GM19238 (cell line): ENCODE measurements at regions not wholly inside any gene's neighbourhood (a gene's known extent, or its start where the extent isn't known, plus 50 kb on each side); places are given as distances from the start of the nearest gene placed in this dataset.

Source experiments
- DNase-seq: peaks from one replicate; pipeline ENCODE4 v3.0.0; 2011; ENCODE audit warnings: low spot score; ENCODE audit not compliant: insufficient read length

DNA sequence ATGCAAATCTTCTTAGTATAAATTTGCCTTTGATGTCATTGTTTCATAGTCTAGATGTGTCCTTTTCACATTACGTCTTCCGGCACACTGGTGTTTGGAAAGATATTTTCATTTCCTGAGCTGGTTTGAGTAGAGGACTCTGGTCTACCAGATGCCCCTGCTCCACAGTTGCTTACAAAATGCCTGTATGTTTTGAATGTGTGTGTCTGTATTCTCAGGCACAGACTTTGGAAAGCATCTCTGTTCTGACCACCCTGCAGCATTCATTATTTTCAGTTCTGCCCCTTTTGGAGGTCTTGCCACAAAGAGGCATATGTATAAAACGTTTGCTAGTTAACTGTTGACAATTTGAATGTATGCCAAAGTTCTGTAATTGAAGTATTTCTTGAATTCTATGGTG, 236.0 kb upstream of the GOLIM4 start:
- no peak for DNase-seq

DNA sequence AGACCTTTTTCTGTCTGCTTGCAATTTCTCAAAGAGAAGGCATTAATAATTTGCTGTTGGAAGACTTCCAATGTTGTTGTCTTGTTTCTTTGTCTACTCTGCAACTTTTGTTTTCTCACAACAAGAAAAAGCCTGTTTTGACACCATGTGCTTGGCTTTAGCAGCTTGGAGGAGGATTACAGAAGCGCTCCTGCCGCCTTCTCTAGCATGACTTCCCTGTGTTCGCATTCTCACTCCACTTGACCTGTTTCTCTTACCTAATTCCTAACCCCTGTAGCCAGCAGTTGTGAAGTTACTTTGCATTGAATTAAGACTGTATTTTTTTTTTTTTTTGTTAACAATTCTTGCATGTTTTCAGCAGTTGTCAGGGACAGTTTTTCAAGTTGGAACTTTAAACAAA, 235.3 kb upstream of the GOLIM4 start:
- DNase-seq, result no peak

DNA sequence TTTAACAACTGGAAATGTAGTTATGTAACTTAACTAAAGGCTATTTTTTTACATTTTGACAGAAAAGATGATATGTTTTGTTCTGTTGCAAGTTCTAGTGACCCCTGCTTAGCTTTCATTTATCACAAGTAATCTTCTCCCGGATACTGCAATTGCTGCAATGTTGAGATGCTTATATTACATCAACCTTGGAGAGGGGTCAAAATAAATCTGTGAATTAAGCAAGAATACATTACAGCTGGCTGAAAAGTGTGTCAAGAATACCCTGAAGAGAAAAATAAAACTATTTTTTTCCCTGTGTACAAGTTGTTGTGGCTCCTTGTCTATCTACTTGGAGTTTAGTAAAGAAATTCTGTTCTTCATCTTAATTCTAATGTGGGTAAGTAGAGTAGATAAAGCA, 232.1 kb upstream of the GOLIM4 start:
- no peak for DNase-seq

DNA sequence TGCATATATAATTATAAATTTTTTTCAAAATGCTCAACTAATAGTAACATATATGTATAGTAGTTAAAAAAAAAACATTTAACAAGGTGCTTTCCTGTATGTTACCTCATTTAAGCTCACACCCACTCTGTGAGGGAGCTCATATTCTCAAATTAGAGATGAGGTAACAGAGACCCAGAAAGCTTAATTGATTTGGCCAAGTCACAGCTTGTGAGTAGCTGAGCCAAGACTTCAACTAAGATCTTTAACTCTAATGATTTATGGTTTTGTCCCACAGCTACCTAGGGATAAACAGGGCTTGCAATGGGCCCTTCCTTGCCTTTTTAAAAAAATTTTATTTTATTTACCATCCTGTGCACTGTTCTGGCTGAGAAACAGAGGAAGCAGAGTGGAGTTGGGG, 230.0 kb upstream of the GOLIM4 start:
- no peak for DNase-seq

DNA sequence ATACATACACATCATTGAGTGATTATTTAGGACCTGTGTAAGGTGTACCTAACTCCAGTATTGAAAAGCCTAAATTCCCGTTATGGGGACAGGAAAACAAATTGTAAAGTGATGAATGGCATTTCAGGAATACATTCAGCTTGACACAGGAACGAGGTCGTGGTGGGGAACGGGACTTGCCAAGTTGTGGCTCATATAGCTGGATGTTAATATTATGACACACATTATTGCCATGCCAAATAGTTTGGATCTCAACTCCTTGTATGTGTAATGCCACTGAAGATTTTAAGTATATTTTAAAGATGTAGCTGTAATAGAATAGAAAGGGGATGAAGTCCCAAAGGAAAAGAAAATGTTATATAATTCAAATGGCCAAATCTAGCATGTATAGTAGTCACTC, 227.2 kb upstream of the GOLIM4 start:
- DNase-seq, result no peak

DNA sequence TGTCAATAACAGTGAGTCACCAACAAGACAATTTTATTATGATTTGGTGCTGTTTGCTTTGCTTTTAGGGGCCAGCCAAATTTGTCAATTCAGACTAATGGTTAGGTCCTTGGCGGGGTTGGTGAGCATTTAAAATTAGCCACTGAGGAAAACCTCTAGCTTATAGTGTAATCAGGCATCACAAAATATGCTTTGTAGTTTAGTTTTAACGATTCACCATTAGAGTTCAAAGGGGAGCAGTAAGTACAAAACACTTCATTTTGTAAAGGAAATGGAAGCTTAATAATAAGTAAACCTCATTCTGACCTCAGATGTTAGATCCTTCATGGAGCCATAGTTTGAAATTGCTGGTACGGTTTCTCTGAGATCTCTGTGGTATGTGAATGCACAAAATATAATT, 218.4 kb upstream of the GOLIM4 start:
- no peak for DNase-seq

DNA sequence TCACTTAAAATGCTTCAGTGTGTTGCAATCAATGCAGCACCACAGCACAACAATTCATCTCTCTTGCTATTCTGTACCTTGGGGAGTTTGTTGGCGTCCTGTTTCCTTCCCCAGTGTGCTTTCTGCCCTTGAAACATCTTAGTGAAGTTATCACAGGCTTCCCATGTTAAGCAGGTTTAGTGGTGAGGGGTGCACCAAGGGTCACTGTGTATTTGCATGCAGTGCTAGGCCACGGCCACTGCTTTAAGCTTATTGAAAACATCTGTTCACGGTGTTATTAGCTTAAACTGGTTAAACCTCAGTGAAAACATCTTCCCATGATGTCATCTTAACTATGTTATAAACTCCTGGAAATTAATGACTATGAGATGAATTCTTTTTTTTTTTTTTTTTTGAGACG, 217.3 kb upstream of the GOLIM4 start:
- no peak for DNase-seq

DNA sequence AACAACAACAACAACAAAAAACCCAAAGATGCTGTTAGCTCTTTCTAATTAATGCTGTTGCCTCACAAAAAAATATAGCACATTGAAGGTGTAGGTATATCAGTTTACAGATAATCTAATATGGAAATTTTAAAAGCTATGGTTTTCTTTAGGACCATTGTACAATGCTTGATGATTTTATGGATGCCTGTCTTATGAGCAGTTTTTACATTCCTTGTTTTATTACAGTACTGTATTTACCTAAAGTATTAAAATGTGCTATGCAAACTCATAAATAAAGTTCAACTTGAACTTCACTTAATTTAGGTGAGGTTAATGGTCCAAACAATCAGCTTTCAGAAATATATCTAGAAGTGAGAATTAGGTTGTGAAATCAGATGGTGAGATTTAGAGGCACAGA, 212.2 kb upstream of the GOLIM4 start:
- no peak for DNase-seq

DNA sequence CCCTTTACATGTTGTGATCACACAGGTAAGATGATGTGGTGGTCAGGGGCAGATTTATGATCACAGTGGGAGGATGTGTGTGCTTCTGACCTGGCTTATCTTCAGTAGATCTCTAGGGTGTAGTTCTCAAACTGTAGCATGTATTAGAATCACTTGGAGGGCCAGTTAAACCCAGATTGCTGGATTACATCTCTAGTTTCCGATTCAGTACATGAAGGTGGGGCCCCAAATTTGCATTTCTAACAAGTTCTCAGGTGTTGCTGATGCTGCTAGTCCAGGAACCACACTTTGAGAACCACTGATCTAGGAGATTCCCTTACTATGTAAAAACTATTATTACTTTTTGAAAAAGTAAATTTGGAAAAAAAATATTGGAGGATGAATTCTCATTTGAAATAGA, 199.3 kb upstream of the GOLIM4 start:
- DNase-seq, result no peak

DNA sequence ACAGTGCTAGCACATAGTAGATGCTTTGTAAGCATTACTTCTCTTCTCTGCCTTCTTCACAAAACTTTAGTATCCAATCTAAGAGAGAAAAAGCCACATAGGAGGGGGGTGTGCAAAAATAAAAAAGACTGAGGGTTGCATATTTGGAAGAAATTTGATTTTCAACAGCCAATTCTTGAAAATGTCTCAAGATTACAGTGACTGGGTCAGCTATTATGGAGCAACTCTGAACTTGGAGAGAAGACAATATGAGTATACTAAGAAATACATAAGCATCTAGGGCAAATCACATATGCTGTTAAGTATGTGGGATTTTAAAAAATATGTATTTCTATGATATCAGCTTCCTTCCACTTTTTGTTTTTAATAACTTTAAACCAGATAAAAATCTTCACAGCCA, 196.6 kb upstream of the GOLIM4 start:
- no peak for DNase-seq

DNA sequence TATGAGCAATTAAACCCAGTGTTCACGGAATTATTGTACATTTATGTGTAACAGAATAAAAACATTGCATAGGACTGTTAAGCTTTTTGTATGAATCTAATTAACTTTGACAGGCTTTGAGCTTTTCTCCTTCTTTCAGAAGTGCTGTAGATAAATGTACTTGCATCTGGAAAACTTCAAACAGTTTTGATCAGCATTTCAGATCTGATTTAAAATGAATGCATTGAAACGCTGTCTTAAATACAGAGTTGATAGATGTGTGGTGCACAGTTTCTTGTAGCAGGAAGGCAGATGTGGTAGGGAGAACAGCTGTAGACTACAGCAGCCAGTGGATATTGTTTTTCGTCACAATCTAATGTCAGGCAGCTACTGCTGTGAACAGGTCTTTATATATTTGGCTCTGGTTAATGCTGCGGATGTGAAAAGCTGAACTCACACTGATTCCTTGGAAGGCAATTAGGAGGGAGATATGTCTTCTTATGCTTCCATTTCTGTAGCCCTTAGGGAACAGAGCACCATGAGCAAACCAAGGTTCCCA, 193.8 kb upstream of the GOLIM4 start:
- no peak for DNase-seq

DNA sequence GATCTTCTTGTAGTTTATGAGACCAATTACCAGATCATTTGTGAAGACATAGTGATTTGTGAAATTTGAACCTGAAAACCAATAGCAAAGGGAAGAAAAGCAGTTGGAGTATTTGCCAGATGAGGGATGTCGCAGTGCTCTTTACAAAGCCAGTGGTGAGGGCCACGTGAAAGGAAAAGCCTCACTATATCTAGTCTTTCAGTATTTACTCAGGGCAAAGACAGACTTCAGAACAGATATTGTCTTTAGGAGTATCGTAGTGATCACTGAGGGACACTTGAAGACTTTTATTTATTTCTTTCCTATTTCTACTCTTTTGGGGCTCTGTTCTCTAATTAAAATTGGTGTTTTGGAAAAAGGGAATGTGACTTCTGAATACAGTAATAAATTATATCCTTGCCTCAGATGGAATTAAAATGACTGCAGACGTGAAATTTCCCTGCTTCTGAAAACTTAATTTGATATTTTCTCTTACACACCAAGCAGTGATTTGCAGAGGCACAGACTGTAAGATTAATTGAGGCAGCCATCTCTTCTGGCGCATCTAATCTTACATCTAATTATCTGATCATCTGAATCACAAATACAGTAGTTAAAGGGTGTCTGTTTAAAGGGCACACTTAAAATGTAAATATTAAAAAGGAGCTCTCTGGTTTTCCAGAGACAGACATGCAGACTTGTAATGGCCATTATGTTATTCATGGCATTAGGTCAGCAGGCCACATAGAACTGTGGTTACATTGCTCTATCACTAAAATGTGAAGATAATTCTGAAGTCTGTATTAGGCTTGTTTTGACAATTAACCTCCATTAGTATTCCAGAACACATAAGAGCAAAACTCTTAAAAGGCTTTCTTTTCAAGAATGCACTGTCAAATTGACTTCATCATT, 193.0 kb upstream of the GOLIM4 start:
- DNase-seq, result no peak

DNA sequence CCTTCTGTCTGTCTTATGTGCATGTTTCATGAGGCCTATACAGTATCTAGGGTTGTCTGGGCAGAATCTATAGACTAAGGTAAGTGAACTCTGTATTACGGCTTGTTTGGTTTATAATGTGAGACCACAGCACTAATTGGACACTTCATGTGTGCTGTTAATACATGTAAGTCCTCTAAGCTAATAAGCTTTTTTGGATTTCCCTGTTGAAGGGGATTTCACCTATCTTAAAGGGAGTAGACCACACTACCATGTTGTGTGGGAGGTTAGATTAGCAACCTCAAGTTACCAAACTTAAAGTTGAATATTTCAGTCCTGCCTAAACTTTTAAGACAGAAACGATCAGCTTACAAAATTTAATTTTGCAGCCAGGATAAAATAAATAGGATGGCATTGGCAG, 189.8 kb upstream of the GOLIM4 start:
- DNase-seq, result no peak

DNA sequence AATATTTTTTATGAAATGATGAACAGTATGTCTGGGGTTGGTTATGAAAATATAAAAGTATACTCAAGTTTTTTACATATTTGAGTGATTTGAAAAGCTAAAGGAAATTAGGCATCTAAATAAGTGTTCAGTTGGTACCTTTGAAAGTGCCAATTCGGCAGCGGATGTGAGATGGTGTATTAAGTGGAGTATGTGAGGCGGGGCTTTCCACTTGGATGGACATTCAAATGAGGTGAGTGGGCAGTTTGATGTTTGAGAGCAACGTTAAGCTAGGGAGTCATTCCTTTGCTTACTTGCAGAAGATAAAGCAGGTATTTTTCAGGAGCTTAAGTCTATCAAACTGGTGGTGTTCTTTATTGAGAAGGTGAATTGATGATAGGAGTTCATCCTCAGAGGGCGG, 189.0 kb upstream of the GOLIM4 start:
- DNase-seq, result no peak

DNA sequence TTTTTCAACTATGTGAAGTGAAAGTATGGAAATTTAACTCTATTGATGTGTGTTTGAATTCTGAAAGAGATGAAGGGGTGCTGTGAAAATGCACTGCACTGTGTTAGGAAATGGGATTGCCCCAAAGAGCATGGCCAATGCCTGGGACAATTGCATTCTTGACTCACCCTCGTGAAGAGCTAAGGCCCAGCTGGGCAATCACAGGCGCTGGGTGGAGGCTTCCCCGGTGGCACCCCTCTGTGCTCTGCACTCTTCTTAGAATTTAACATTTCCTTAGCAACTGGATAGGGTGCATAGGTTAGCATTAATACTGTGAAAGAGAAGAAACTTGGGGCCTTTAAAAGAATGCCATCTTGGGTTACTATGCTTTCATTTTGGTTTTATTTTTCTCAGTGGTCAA, 179.9 kb upstream of the GOLIM4 start:
- no peak for DNase-seq

DNA sequence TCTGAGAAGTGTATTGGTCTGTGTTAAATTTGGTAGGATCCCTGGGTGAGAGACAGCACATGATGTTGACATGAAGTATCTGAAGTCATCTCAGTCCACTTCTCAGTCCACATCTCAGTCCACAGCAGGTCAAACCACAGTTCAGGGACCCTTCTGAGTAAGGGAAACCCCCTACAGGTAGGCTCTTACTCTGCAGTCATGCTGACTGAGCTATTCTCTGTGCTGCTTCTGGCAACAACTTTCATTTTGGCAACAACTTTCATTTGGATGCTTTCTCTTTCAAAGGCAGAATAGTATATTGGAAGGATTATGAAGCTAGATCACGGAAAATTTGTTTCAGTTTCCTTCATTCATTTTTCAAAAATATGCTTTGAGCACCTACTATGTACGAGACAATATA, 178.2 kb upstream of the GOLIM4 start:
- DNase-seq, result peak; percentile 2

DNA sequence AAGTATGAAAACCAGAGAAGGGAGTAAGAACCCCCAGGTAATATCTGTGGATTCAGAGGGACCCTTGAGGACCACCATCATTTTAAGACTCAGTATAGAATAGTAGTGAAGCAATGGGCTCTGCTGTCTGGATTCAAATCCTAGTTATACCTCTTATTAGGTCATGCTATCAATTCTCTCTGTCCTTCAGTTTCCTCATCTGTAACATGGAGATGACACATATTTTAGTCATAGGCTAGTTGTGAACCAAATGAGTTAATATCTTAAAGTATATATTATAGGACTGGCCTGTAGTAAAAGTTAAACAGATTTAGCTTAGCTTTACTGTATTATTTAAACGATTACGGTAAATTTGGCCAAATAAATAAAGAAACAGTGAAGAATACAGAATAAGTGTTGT, 177.3 kb upstream of the GOLIM4 start:
- no peak for DNase-seq

DNA sequence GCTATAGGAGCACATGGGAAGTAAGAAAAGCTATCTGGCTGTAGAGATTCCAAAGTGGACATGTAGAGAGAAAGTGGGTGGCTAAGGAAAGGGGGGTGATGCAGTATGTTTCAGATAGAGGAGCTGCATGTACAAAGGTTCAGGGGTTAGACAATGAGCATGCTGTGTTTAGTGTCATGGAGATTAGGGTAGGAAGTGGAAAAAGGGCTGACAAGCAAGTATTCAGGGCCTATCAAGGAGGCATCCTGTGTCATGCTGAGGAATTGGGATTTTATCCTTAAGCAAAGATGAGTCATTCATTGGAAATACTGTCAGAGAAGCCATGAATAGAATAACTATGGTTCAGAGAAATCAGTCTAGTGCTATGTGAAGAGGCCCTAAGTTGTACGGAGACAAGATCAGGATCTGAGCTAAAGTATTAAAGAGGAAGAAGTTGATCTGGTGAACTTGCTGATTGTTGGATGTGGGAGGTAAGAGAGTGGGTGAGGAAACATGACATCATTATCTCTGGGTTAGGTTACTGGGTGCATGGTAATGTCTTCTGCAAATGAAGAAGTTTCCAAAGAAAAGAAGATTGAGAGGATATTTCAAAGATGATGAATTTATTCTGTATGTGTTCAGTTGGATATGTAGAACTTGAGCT, 176.7 kb upstream of the GOLIM4 start:
- no peak for DNase-seq

DNA sequence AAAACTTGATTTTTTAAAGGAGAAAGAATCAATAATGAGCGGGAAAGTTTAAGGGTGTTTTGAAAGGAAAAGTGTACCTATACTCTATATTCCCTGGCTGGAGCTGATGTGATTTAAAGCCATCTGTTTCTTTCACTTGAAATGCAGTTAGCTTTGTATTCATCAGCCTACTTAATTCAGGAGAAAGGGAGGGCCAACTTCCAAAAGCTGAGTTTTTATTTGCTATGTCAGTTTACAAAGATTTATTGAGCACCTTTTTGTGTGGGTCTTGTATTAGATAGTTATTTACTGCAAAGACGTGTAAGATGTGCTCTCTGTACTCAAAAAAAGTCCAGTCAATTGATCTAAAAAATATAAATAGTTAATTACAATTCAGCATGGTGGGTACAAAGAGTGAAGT, 176.2 kb upstream of the GOLIM4 start:
- no peak for DNase-seq

DNA sequence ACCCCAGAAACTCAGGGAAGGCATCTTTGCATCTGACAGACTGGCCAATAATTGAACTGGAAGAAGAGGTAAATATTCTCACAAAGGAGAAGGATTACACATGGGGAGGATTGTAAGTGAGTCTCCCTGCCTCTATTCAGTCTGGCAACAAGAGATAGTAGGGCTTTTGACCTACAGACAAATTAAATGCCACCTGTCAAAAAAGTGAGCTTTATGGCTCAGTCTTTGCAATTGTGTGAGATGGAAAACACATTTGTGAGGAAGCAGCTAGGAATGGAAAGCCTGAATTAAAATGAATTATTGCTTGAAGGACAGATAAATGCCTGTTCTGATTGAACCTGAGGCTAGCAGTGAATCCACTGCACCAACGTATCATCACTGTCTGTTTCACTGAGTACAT, 173.3 kb upstream of the GOLIM4 start:
- no peak for DNase-seq

DNA sequence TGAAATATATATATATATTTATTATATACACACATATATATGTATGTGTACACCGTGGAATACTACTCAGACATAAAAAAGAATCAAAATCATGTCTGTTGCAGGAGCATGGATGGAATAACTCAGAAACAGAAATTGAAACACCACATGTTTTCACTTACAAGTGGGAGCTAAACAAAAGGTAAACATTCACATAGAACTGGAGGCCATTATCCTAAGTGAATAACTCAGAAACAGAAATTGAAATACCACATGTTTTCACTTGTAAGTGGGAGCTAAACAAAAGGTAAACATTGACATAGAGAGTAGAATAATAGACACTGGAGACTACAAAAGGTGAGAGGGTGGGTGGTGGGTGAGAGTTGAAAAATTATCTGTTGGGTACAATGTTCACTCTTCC, 171.5 kb upstream of the GOLIM4 start:
- DNase-seq, result no peak

DNA sequence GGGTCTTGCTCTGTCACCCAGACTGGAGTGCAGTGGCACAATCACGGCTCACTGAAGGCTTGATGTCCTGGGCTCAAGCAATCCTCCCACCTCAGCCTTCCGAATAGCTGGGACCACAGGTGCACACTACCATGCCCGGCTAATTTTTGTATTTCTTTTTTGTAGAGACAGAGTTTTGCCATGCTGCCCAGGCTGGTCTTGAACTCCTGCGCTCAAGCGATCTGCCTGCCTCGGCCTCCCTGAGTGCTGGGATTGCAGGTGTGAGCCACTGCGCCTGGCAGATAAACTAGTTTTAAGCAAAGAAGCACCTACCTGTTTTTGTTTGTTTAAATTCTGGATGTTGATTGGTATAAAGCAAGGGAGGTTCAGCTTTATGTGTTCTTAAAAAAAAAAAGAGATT, 170.6 kb upstream of the GOLIM4 start:
- DNase-seq, result no peak

DNA sequence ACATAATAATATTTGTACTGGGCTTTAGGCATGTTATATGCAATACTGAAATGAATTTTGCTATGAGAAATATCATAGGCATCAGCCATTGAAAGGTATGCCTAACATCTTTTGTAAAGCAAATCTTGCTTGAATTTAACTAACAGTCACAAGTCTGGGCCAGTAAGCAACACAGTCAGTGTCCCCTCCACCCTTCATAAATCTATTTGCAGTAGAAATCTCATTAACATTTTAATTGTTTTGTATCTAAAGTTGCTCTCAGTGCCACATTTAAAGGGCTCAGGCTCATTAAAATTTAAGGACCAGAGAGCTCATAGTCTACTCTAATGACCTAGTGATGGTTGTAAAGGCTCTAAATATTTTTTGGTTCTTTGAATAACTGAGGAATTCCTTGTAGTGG, 167.2 kb upstream of the GOLIM4 start:
- no peak for DNase-seq
